ENCODE measurements at regions not wholly inside any gene's neighbourhood (a gene's known extent, or its start where the extent isn't known, plus 50 kb on each side); places are given as distances from the start of the nearest gene placed in this dataset.

GRCh38 chr3:144942093-144942837 lies 970.6 kb downstream of the DIPK2A start:
- TF ChIP-seq HDGF (IDR thresholded peaks at IDR 0.05; ENCODE audit: borderline replicate concordance) (no peak), FOXM1 (IDR thresholded peaks at IDR 0.05; ENCODE audit: borderline replicate concordance) (no peak), FOXA1 (IDR thresholded peaks at IDR 0.05) (no peak)
